ENCODE measurements at regions not wholly inside any gene's neighbourhood (a gene's known extent, or its start where the extent isn't known, plus 50 kb on each side); places are given as distances from the start of the nearest gene placed in this dataset.
"Not testable (repeated sequence)": the region's sequence is repeated elsewhere in the genome, so short reads cannot be mapped to it uniquely, and the experiment has no call there.

DNA sequence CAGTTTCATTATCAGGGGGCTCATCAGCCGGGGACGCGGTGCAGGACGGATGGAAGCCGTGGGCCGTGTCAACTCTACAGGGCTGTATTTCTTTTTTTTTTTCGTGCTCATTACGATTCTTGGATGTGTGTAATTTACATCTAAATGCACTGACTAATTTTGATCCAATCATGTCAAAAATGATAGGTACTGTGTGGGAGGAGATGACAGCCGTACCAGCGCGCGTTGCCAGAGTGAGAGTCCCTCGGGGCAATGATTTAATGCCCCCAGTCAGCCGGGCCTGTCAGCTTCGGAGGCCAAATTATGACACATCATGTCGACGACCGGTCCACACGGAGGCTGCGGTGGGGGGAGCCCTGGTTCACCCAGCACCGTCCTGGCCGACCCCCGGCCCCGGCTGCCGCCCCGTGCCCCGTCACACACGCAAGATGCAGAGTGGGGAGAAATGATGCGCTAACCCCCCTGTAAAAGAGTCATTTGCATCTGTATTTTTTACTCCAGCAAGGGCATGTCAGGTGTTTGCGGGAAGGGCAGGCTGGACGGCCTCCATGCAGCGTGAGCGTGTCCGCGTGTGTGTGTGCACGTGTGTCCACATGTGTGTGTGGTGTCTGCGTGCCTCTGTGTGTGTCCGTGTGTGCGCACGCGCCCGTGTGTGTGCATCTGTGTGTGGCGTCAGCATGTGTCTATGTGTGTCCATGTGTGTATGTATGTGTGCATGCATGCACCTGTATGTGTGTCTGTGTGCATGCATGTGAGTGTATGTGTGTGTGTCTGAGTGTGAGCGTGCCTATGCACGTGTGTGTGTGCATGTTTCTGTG lies 74.3 kb upstream of the PPP2R3B start:
- Histone ChIP-seq H3K36me3 (ENCODE audit: control insufficient read depth, insufficient read depth, low read length) (no peaks in the 10 kb centered on the region), H3K4me1 (ENCODE audit: control insufficient read depth, insufficient read depth, low read length) (no peaks in the 10 kb centered on the region), H3K4me3 (ENCODE audit: low read length) (no peak overlapping the region), H3K9me3 (ENCODE audit: control insufficient read depth, insufficient read depth, low read length) (no peaks in the 10 kb centered on the region), H3K27me3 (ENCODE audit: control insufficient read depth, insufficient read depth, low read length) (no peaks in the 10 kb centered on the region), H3K27ac (ENCODE audit: low read length) (no peak overlapping the region)
- WGBS (ENCODE audit: insufficient coverage): 95% methylated on average over 43 of the region's 45 CpGs
- intact Hi-C loops (cut with micrococcal nuclease): no loop called here
- peaks cover 9 to 14% of the 10 kb centered on the region in 2 donors for H3K9me3 Mint-ChIP-seq
- no peaks in the 10 kb centered on the region for H3K27me3 Mint-ChIP-seq (ENCODE audit: low read depth in 2 of 2)
- DNase-seq (no peak), ATAC-seq (peak in 1 of 3 donors; percentile 38)
- H3K4me1 Mint-ChIP-seq: peaks cover 0 to 5% of the 10 kb centered on the region in 2 donors
- no peak overlapping the region for H3K27ac Mint-ChIP-seq
- TF ChIP-seq CTCF (IDR thresholded peaks at IDR 0.05): no peak
- no peaks in the 10 kb centered on the region for H3K36me3 Mint-ChIP-seq
- H3K4me3 Mint-ChIP-seq: no peak overlapping the region

GRCh38 chrX:462853-463252 lies 76.1 kb upstream of the PPP2R3B start:
- H3K27me3 Mint-ChIP-seq (ENCODE audit: low read depth in 2 of 2): no peaks in the 10 kb centered on the region
- H3K36me3 ChIP-seq (ENCODE audit: control insufficient read depth, insufficient read depth, low read length): no peaks in the 10 kb centered on the region
- 95% methylated on average over 21 of the region's 21 CpGs for WGBS (ENCODE audit: insufficient coverage)
- H3K27me3 ChIP-seq (ENCODE audit: control insufficient read depth, insufficient read depth, low read length): no peaks in the 10 kb centered on the region
- H3K4me1 Mint-ChIP-seq: peaks cover 0 to 5% of the 10 kb centered on the region in 2 donors
- DNase-seq (no peak), ATAC-seq (no peak)
- H3K9me3 ChIP-seq (ENCODE audit: control insufficient read depth, insufficient read depth, low read length): no peaks in the 10 kb centered on the region
- H3K36me3 Mint-ChIP-seq: no peaks in the 10 kb centered on the region
- H3K4me3 Mint-ChIP-seq: no peak overlapping the region
- H3K27ac ChIP-seq (ENCODE audit: low read length): no peak overlapping the region
- H3K9me3 Mint-ChIP-seq: peaks cover 7 to 9% of the 10 kb centered on the region in 2 donors
- intact Hi-C loops (cut with micrococcal nuclease): no loop called here
- no peak for TF ChIP-seq CTCF (IDR thresholded peaks at IDR 0.05)
- H3K4me1 ChIP-seq (ENCODE audit: control insufficient read depth, insufficient read depth, low read length): no peaks in the 10 kb centered on the region
- H3K4me3 ChIP-seq (ENCODE audit: low read length): no peak overlapping the region
- no peak overlapping the region for H3K27ac Mint-ChIP-seq

DNA sequence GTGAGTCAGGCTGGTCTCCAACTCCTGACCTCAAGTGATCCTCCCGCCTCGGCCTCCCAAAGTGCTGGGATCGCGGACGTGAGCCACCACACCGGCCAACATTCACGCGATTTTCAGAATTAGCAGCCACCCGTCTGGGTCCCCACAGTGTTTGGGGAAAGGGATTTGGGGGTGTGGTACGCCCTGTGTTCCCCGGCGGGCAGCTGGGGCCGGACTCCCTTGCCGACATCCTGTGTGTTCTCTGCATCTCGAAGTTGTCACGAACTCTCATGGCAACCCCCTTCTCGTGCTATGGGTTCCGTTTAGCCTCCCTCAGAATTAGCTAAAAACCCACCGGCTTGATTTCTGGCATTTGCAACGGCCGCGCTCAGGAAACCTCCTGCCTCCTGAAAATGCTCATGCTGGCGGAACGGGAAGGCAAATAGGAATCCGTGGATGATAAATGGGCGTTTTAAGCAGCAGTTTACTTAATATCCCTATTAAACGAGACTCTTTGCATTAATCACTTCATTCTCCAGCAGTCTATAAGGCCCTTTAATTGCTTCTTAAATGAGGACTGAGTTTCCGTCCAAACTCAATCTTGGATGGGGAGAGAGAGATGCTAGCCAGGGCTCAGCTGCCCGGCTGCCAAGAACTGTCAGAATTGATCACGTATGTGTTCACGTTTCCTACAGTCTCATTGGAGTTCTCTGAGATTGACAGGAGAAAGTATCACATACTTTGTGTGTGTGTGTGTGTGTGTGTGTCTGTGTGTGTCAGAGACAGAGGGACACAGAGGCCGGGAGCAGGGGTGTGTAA lies 78.9 kb upstream of the PPP2R3B start:
- Histone ChIP-seq H3K27me3 (ENCODE audit: control insufficient read depth, insufficient read depth, low read length) (no peaks in the 10 kb centered on the region), H3K36me3 (ENCODE audit: control insufficient read depth, insufficient read depth, low read length) (no peaks in the 10 kb centered on the region), H3K4me3 (ENCODE audit: low read length) (no peak overlapping the region), H3K9me3 (ENCODE audit: control insufficient read depth, insufficient read depth, low read length) (peaks cover 5% of the 10 kb centered on the region), H3K4me1 (ENCODE audit: control insufficient read depth, insufficient read depth, low read length) (no peaks in the 10 kb centered on the region), H3K27ac (ENCODE audit: low read length) (no peak overlapping the region)
- Mint-ChIP-seq H3K4me1 (peaks cover 0 to 5% of the 10 kb centered on the region in 2 donors), H3K27ac (no peak overlapping the region), H3K36me3 (no peaks in the 10 kb centered on the region), H3K27me3 (ENCODE audit: low read depth in 2 of 2) (no peaks in the 10 kb centered on the region), H3K9me3 (peaks cover 7 to 9% of the 10 kb centered on the region in 2 donors), H3K4me3 (no peak overlapping the region)
- no peak for ATAC-seq
- TF ChIP-seq CTCF (IDR thresholded peaks at IDR 0.05): no peak
- WGBS (ENCODE audit: insufficient coverage): 94% methylated on average over 32 of the region's 32 CpGs
- DNase-seq: no peak
- intact Hi-C loops (cut with micrococcal nuclease): no loop called here

GRCh38 chrX:466836-467235 lies 80.1 kb upstream of the PPP2R3B start:
- H3K36me3 Mint-ChIP-seq; H3K9me3 ChIP-seq (ENCODE audit: control insufficient read depth, insufficient read depth, low read length); H3K9me3 Mint-ChIP-seq; DNase-seq; H3K4me3 ChIP-seq (ENCODE audit: low read length); intact Hi-C loops (cut with micrococcal nuclease); H3K36me3 ChIP-seq (ENCODE audit: control insufficient read depth, insufficient read depth, low read length); ATAC-seq; H3K4me3 Mint-ChIP-seq; H3K4me1 ChIP-seq (ENCODE audit: control insufficient read depth, insufficient read depth, low read length); H3K4me1 Mint-ChIP-seq; H3K27me3 ChIP-seq (ENCODE audit: control insufficient read depth, insufficient read depth, low read length); H3K27ac ChIP-seq (ENCODE audit: low read length); H3K27ac Mint-ChIP-seq; H3K27me3 Mint-ChIP-seq (ENCODE audit: low read depth in 2 of 2): not testable (repeated sequence)
- 97% methylated on average over 16 of the region's 17 CpGs for WGBS (ENCODE audit: insufficient coverage)

GRCh38 chrX:467686-468085 lies 81.0 kb upstream of the PPP2R3B start:
- intact Hi-C loops (cut with micrococcal nuclease); H3K9me3 Mint-ChIP-seq; H3K4me1 Mint-ChIP-seq; H3K27me3 Mint-ChIP-seq (ENCODE audit: low read depth in 2 of 2); H3K4me3 Mint-ChIP-seq; H3K9me3 ChIP-seq (ENCODE audit: control insufficient read depth, insufficient read depth, low read length); H3K27me3 ChIP-seq (ENCODE audit: control insufficient read depth, insufficient read depth, low read length); H3K27ac Mint-ChIP-seq; DNase-seq; H3K36me3 ChIP-seq (ENCODE audit: control insufficient read depth, insufficient read depth, low read length); H3K36me3 Mint-ChIP-seq; H3K27ac ChIP-seq (ENCODE audit: low read length); H3K4me1 ChIP-seq (ENCODE audit: control insufficient read depth, insufficient read depth, low read length); H3K4me3 ChIP-seq (ENCODE audit: low read length); ATAC-seq: not testable (repeated sequence)
- 91% methylated on average over 16 of the region's 16 CpGs for WGBS (ENCODE audit: insufficient coverage)
